Lower lobe of right lung (tissue), 2 donors: ENCODE measurements at regions not wholly inside any gene's neighbourhood (a gene's known extent, or its start where the extent isn't known, plus 50 kb on each side); places are given as distances from the start of the nearest gene placed in this dataset.

Experiments used
- ATAC-seq, 2 donors: fragments of 200-7000 bp; cut with Tn5 transposase; one replicate each; pipeline ENCODE4 v1.9.1; 2020 to 2022; ENCODE audit warnings: mild to moderate bottlenecking in 2 of 2, moderate library complexity in 2 of 2
- DNase-seq: peaks from one replicate; pipeline ENCODE4 v3.0.0-alpha.2; 2020
- H3K27ac ChIP-seq: fragments of 200-600 bp; one replicate; pipeline ENCODE4 v1.8.0; 2022
- H3K27me3 ChIP-seq: fragments of 200-600 bp; one replicate; pipeline ENCODE4 v1.8.0; 2022; ENCODE audit warnings: low read depth
- H3K36me3 ChIP-seq: fragments of 200-600 bp; one replicate; pipeline ENCODE4 v1.8.0; 2022; ENCODE audit warnings: mild to moderate bottlenecking
- H3K4me1 ChIP-seq: fragments of 200-600 bp; one replicate; pipeline ENCODE4 v1.8.0; 2022
- H3K4me3 ChIP-seq: fragments of 200-600 bp; one replicate; pipeline ENCODE4 v1.8.0; 2022; ENCODE audit warnings: mild to moderate bottlenecking
- H3K9me3 ChIP-seq: fragments of 200-600 bp; one replicate; pipeline ENCODE4 v1.8.0; 2022
- intact Hi-C: fragments of 100-400 bp; cut with DNase I; formaldehyde crosslinking; loops from one replicate; pipeline ENCODE4 v1.11.0; 2022
- TF ChIP-seq, protein P1 (sequence below): fragments of 200-600 bp; IDR thresholded peaks from one replicate; pipeline ENCODE4 v1.8.0; 2022; ENCODE audit warnings: antibody characterized with exemption, mild to moderate bottlenecking
- donor health status: DM: no; HTN: yes; CAD: no; lungs with severe emphysema.

DNA sequence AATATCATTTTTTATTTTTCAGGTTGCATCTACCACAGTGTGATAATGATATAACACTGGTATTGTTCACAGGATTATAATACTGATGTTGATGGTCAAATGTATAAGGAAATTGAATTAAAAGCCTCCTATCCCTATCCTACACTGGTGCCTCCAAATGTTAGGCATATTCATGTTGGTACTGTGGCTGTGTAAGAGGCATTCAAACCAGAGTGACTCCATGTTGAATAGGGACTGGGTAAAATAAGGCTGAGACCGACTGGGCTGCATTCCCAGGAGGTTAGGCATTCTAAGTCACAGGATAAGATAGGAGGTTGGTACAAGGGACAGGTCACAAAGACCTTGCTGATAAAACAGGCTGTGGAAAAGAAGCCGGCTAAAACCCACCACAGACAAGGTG lies 68.9 kb upstream of the RNU6-1 start:
- Histone ChIP-seq H3K4me1 (peaks cover under 1% of the 10 kb centered on the region), H3K27ac (no peak overlapping the region), H3K36me3 (no peaks in the 10 kb centered on the region), H3K4me3 (no peak overlapping the region), H3K27me3 (no peaks in the 10 kb centered on the region), H3K9me3 (peaks cover 8% of the 10 kb centered on the region)
- intact Hi-C loops = no loop called here
- ATAC-seq (no peak), DNase-seq (no peak)
- TF ChIP-seq, protein P1, sequence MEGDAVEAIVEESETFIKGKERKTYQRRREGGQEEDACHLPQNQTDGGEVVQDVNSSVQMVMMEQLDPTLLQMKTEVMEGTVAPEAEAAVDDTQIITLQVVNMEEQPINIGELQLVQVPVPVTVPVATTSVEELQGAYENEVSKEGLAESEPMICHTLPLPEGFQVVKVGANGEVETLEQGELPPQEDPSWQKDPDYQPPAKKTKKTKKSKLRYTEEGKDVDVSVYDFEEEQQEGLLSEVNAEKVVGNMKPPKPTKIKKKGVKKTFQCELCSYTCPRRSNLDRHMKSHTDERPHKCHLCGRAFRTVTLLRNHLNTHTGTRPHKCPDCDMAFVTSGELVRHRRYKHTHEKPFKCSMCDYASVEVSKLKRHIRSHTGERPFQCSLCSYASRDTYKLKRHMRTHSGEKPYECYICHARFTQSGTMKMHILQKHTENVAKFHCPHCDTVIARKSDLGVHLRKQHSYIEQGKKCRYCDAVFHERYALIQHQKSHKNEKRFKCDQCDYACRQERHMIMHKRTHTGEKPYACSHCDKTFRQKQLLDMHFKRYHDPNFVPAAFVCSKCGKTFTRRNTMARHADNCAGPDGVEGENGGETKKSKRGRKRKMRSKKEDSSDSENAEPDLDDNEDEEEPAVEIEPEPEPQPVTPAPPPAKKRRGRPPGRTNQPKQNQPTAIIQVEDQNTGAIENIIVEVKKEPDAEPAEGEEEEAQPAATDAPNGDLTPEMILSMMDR = no peak

DNA sequence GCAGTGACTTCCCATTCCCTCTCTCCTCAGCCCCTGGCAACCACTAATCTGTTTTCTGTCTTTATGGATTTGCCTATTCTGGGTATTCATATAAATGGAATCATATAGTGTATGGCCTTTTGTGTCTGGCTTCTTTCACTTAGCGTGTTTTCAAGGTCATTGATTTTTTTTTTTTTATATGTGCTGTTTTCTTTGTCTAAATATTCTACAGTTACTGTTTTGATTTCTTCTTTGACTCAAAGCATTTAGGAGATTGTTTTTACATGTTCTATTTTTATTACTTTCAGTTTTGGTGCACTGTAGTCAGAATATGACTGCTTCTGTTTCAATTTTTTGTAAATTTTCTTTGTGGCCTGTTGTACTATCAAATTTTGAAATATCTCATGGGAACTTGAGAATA lies 71.9 kb upstream of the RNU6-1 start:
- ATAC-seq (no peak), DNase-seq (no peak)
- no peaks in the 10 kb centered on the region for H3K36me3 ChIP-seq
- H3K27ac ChIP-seq = no peak overlapping the region
- TF ChIP-seq, protein P1 = no peak
- H3K4me1 ChIP-seq = peaks cover 30% of the 10 kb centered on the region
- H3K27me3 ChIP-seq = no peaks in the 10 kb centered on the region
- intact Hi-C loops = no loop called here
- H3K4me3 ChIP-seq = no peak overlapping the region
- H3K9me3 ChIP-seq = peaks cover 8% of the 10 kb centered on the region

GRCh38 chr15:67914028-67914427 lies 74.2 kb upstream of the RNU6-1 start:
- peaks cover 8% of the 10 kb centered on the region for H3K9me3 ChIP-seq
- TF ChIP-seq, protein P1 = no peak
- no peak for ATAC-seq
- H3K27ac ChIP-seq = no peak overlapping the region
- H3K4me1 ChIP-seq = peaks cover 35% of the 10 kb centered on the region
- no peak overlapping the region for H3K4me3 ChIP-seq
- H3K27me3 ChIP-seq = no peaks in the 10 kb centered on the region
- no peak for DNase-seq
- H3K36me3 ChIP-seq = no peaks in the 10 kb centered on the region
- intact Hi-C loops = no loop called here

DNA sequence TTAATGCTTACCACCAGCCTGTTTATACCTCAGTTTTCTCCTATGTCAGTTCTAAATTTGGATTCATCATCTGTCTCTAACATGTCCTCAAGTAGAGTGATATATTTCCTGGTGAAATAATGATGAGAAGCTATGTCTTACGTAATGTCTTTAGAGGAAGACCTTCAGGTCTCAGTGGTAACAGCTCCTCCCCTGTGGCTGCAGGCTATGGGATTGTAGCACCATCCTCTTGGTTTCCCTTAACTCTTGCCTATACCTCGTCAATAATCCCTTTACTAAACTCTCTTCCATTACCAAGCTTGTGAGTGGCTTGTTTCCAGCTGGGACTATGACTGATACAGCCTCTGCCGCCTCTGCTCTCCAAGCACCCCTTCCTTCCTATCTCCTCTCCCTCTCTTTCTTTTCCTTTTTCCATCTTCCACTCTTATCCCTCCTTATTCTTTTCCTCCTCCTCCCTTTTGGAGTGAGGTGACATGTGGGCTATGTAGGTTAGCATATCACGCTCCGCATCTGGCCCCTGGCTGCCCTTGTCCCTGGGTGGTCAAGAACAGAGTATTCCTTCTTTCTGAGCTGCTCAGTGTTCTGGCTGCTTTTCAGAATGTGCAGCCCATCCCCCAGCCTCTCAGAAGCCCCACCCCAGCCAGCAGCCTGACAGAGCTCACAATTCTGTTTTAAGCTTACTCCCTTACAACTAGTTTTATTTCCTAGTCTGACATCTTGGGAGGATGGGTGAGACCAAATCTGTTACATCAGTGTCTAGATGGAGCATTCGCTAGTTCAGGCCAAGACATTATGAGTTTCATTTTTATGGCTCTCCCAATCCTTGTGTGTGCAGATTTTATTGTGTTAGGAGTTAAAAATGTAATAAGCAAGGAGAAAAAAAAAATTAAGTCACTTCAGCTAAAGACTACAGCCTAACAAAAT lies 75.0 kb upstream of the RNU6-1 start:
- ATAC-seq (peak; percentile 63 to 84), DNase-seq (peak; percentile 64)
- Histone ChIP-seq H3K4me1 (peaks cover 35% of the 10 kb centered on the region), H3K27me3 (no peaks in the 10 kb centered on the region), H3K4me3 (no peak overlapping the region), H3K36me3 (no peaks in the 10 kb centered on the region), H3K9me3 (peaks cover 5% of the 10 kb centered on the region), H3K27ac (peak overlapping the region; percentile 75)
- TF ChIP-seq, protein P1 = no peak
- intact Hi-C loops = no loop called here

- no peak overlapping the region for H3K4me3 ChIP-seq
- ATAC-seq (peak; percentile 78 to 93), DNase-seq (peak; percentile 74)
- intact Hi-C loops = no loop called here
- no peaks in the 10 kb centered on the region for H3K36me3 ChIP-seq
- no peaks in the 10 kb centered on the region for H3K27me3 ChIP-seq
- peak overlapping the region; percentile 75 for H3K27ac ChIP-seq
- peaks cover 35% of the 10 kb centered on the region for H3K4me1 ChIP-seq
- TF ChIP-seq, protein P1 = no peak
- H3K9me3 ChIP-seq = peaks cover 3% of the 10 kb centered on the region
Measured at GRCh38 chr15:67915461-67916374, 75.9 kb upstream of the RNU6-1 start.
